Non-pigmented ciliary epithelial cell (primary cell): ENCODE measurements at regions not wholly inside any gene's neighbourhood (a gene's known extent, or its start where the extent isn't known, plus 50 kb on each side); places are given as distances from the start of the nearest gene placed in this dataset.

ENCODE experiments used
- DNase-seq: peaks from one replicate; pipeline ENCODE4 v3.0.0-alpha.2; 2010; ENCODE audit warnings: low read depth

GRCh38 chr1:213375002-213375401 lies 324.0 kb downstream of the RPS6KC1 start:
- no peak for DNase-seq

- DNase-seq: no peak
Measured at GRCh38 chr1:213376862-213377372, 325.9 kb downstream of the RPS6KC1 start.

GRCh38 chr1:213380865-213381264 lies 329.8 kb downstream of the RPS6KC1 start:
- no peak for DNase-seq

- DNase-seq: no peak
Measured at GRCh38 chr1:213381572-213382084, 330.6 kb downstream of the RPS6KC1 start.

- no peak for DNase-seq
Measured at GRCh38 chr1:213383465-213383864, 332.4 kb downstream of the RPS6KC1 start.

GRCh38 chr1:213385201-213385600 lies 334.2 kb downstream of the RPS6KC1 start:
- DNase-seq: no peak

GRCh38 chr1:213385806-213386324 lies 334.8 kb downstream of the RPS6KC1 start:
- DNase-seq: no peak

GRCh38 chr1:213387380-213388015 lies 336.5 kb downstream of the RPS6KC1 start:
- DNase-seq: no peak

GRCh38 chr1:213388199-213388598 lies 337.2 kb downstream of the RPS6KC1 start:
- no peak for DNase-seq

- no peak for DNase-seq
Measured at GRCh38 chr1:213389061-213389581, 338.1 kb downstream of the RPS6KC1 start.

GRCh38 chr1:213391445-213391844 lies 340.4 kb downstream of the RPS6KC1 start:
- no peak for DNase-seq

GRCh38 chr1:213393860-213394259 lies 342.8 kb downstream of the RPS6KC1 start:
- no peak for DNase-seq

- no peak for DNase-seq
Measured at GRCh38 chr1:213394837-213395236, 343.8 kb downstream of the RPS6KC1 start.

- DNase-seq: no peak
Measured at GRCh38 chr1:213397638-213398037, 346.6 kb downstream of the RPS6KC1 start.

- no peak for DNase-seq
Measured at GRCh38 chr1:213399695-213400094, 348.7 kb downstream of the RPS6KC1 start.

GRCh38 chr1:213409208-213409631 lies 358.2 kb downstream of the RPS6KC1 start:
- DNase-seq: no peak

- DNase-seq: no peak
Measured at GRCh38 chr1:213409971-213410370, 358.9 kb downstream of the RPS6KC1 start.

- no peak for DNase-seq
Measured at GRCh38 chr1:213414346-213414745, 363.3 kb downstream of the RPS6KC1 start.

- DNase-seq: no peak
Measured at GRCh38 chr1:213414911-213415310, 363.9 kb downstream of the RPS6KC1 start.

GRCh38 chr1:213415691-213416380 lies 364.8 kb downstream of the RPS6KC1 start:
- DNase-seq: no peak

- no peak for DNase-seq
Measured at GRCh38 chr1:213416461-213417224, 365.6 kb downstream of the RPS6KC1 start.

GRCh38 chr1:213417225-213417820 lies 366.3 kb downstream of the RPS6KC1 start:
- DNase-seq: no peak
